Trophoblast cell (in vitro differentiated cells and primary cell): ENCODE measurements at regions not wholly inside any gene's neighbourhood (a gene's known extent, or its start where the extent isn't known, plus 50 kb on each side); places are given as distances from the start of the nearest gene placed in this dataset.

ENCODE experiments used
- DNase-seq, 2 donors: peaks; one replicate each; pipeline ENCODE4 v3.0.0-alpha.2; 2016
- H2AFZ ChIP-seq: 2 replicates; pipeline ENCODE4 v1.6.1; 2013; ENCODE audit warnings: low read length, moderate library complexity, mild to moderate bottlenecking; ENCODE audit not compliant: insufficient read depth, poor library complexity
- H2AK5ac ChIP-seq: 2 replicates; pipeline ENCODE4 v1.6.1; 2013; ENCODE audit warnings: mild to moderate bottlenecking, low read length
- H2BK120ac ChIP-seq: 2 replicates; pipeline ENCODE4 v1.6.1; 2013; ENCODE audit warnings: low read length, mild to moderate bottlenecking, moderate library complexity; ENCODE audit not compliant: insufficient read depth, poor library complexity
- H2BK12ac ChIP-seq: 2 replicates; pipeline ENCODE4 v1.6.1; 2013; ENCODE audit warnings: mild to moderate bottlenecking, low read length, moderate library complexity
- H2BK5ac ChIP-seq: 2 replicates; pipeline ENCODE4 v1.6.1; 2013; ENCODE audit warnings: low read length, low read depth, moderate library complexity, mild to moderate bottlenecking; ENCODE audit not compliant: poor library complexity
- H3K14ac ChIP-seq: 2 replicates; pipeline ENCODE4 v1.6.1; 2013; ENCODE audit warnings: mild to moderate bottlenecking, low read length
- H3K18ac ChIP-seq: 2 replicates; pipeline ENCODE4 v1.6.1; 2013; ENCODE audit warnings: mild to moderate bottlenecking, low read length
- H3K23ac ChIP-seq: 2 replicates; pipeline ENCODE4 v1.6.1; 2013; ENCODE audit warnings: low read length
- H3K27ac ChIP-seq: 2 replicates; pipeline ENCODE4 v1.5.1; 2013; ENCODE audit warnings: low read depth, mild to moderate bottlenecking, inconsistent platforms, low read length, moderate library complexity
- H3K27me3 ChIP-seq: 2 replicates; pipeline ENCODE4 v1.6.1; 2013; ENCODE audit warnings: inconsistent platforms, mild to moderate bottlenecking, low read length, moderate library complexity; ENCODE audit not compliant: insufficient read depth
- H3K36me3 ChIP-seq, 2 experiments: 1 replicate in 1 of 2; 2 replicates in 1 of 2; pipeline ENCODE4 v1.6.1; 2013; ENCODE audit warnings: low read length in 2 of 2, mild to moderate bottlenecking in 2 of 2, moderate library complexity in 1 of 2; ENCODE audit not compliant: insufficient read depth in 2 of 2, control insufficient read depth in 1 of 2
- H3K4ac ChIP-seq: 2 replicates; pipeline ENCODE4 v1.6.1; 2013; ENCODE audit warnings: low read depth, mild to moderate bottlenecking, low read length, moderate library complexity
- H3K4me1 ChIP-seq, 2 experiments: 1 replicate in 1 of 2; 2 replicates in 1 of 2; pipeline ENCODE4 v1.6.1; 2013; ENCODE audit warnings: low read length in 2 of 2, mild to moderate bottlenecking in 2 of 2, moderate library complexity in 1 of 2; ENCODE audit not compliant: insufficient read depth in 2 of 2, control insufficient read depth in 1 of 2
- H3K4me2 ChIP-seq: 2 replicates; pipeline ENCODE4 v1.6.1; 2013; ENCODE audit warnings: inconsistent platforms, mild to moderate bottlenecking, low read length, moderate library complexity
- H3K4me3 ChIP-seq: 2 replicates; pipeline ENCODE4 v1.5.1; 2013; ENCODE audit warnings: mild to moderate bottlenecking, low read depth, low read length, inconsistent platforms
- H3K79me1 ChIP-seq: one replicate; pipeline ENCODE4 v1.6.1; 2013; ENCODE audit warnings: low read length
- H3K79me2 ChIP-seq: 2 replicates; pipeline ENCODE4 v1.6.1; 2013; ENCODE audit warnings: low read length, mild to moderate bottlenecking; ENCODE audit not compliant: control insufficient read depth, insufficient read depth, poor library complexity
- H3K9ac ChIP-seq: 2 replicates; pipeline ENCODE4 v1.6.1; 2013; ENCODE audit warnings: mild to moderate bottlenecking, low read length
- H3K9me3 ChIP-seq: 2 replicates; pipeline ENCODE4 v1.6.1; 2013; ENCODE audit warnings: low read depth, mild to moderate bottlenecking, control low read depth, inconsistent platforms, low read length; ENCODE audit not compliant: insufficient read depth
- H4K12ac ChIP-seq: 2 replicates; pipeline ENCODE4 v1.6.1; 2013; ENCODE audit warnings: low read depth, mild to moderate bottlenecking, low read length, moderate library complexity
- H4K8ac ChIP-seq: 2 replicates; pipeline ENCODE4 v1.6.1; 2013; ENCODE audit warnings: low read depth, mild to moderate bottlenecking, low read length, moderate library complexity
- H4K91ac ChIP-seq: one replicate; pipeline ENCODE4 v1.6.1; 2013; ENCODE audit warnings: low read depth, mild to moderate bottlenecking, low read length, moderate library complexity
- WGBS: extraction: QIAGEN DNeasy Blood & Tissue Kit; methylation state at CpG from one replicate; pipeline ENCODE4 v1.1.7; 2013; ENCODE audit warnings: missing lambda C conversion rate; ENCODE audit not compliant: insufficient read length, insufficient coverage; ENCODE audit errors: extremely low coverage; 5-methylcytosine and 5-hydroxymethylcytosine counted together

GRCh38 chr3:171962137-171962720, 77.1 kb upstream of the FNDC3B start:
- H3K4me3 ChIP-seq: no peak overlapping the region
- DNase-seq: no peak
- WGBS: no CpG with 5 or more reads among the region's 7 CpGs
- no peaks in the 10 kb centered on the region for H3K9me3 ChIP-seq
- no peaks in the 10 kb centered on the region for H3K4me1 ChIP-seq
- no peaks in the 10 kb centered on the region for H3K27me3 ChIP-seq
- H4K12ac ChIP-seq: no peak overlapping the region
- H3K9ac ChIP-seq: no peak overlapping the region
- H2BK12ac ChIP-seq: no peak overlapping the region
- no peak overlapping the region for H3K23ac ChIP-seq
- H4K8ac ChIP-seq: no peak overlapping the region
- no peak overlapping the region for H2AFZ ChIP-seq
- no peak overlapping the region for H3K18ac ChIP-seq
- no peak overlapping the region for H4K91ac ChIP-seq
- no peak overlapping the region for H3K27ac ChIP-seq
- no peak overlapping the region for H3K4me2 ChIP-seq
- no peaks in the 10 kb centered on the region for H3K36me3 ChIP-seq
- no peak overlapping the region for H2BK5ac ChIP-seq
- H3K79me1 ChIP-seq: no peaks in the 10 kb centered on the region
- no peak overlapping the region for H3K14ac ChIP-seq
- no peak overlapping the region for H3K4ac ChIP-seq
- H2BK120ac ChIP-seq: no peak overlapping the region
- H3K79me2 ChIP-seq: no peaks in the 10 kb centered on the region
- H2AK5ac ChIP-seq: no peak overlapping the region

- no peak overlapping the region for H4K91ac ChIP-seq
These were observed 75.8 kb upstream of the FNDC3B start for GRCh38 chr3:171963546-171963945.

GRCh38 chr3:171965067-171965712, 74.2 kb upstream of the FNDC3B start:
- H3K4me2 ChIP-seq: no peak overlapping the region
- no peak overlapping the region for H4K8ac ChIP-seq
- no peak overlapping the region for H4K91ac ChIP-seq
- H3K9ac ChIP-seq: no peak overlapping the region
- no peaks in the 10 kb centered on the region for H3K4me1 ChIP-seq
- H4K12ac ChIP-seq: no peak overlapping the region
- no peak for DNase-seq
- no peak overlapping the region for H3K4ac ChIP-seq
- no peaks in the 10 kb centered on the region for H3K27me3 ChIP-seq
- H3K27ac ChIP-seq: no peak overlapping the region
- H3K9me3 ChIP-seq: no peaks in the 10 kb centered on the region
- no peaks in the 10 kb centered on the region for H3K79me2 ChIP-seq
- no peak overlapping the region for H3K14ac ChIP-seq
- no peak overlapping the region for H3K4me3 ChIP-seq
- H2BK5ac ChIP-seq: no peak overlapping the region
- H2AK5ac ChIP-seq: no peak overlapping the region
- H3K79me1 ChIP-seq: no peaks in the 10 kb centered on the region
- no peak overlapping the region for H2BK12ac ChIP-seq
- no peak overlapping the region for H3K18ac ChIP-seq
- no peak overlapping the region for H2BK120ac ChIP-seq
- no peaks in the 10 kb centered on the region for H3K36me3 ChIP-seq
- no peak overlapping the region for H3K23ac ChIP-seq
- no peak overlapping the region for H2AFZ ChIP-seq
- WGBS: no CpG with 5 or more reads among the region's 6 CpGs

More at GRCh38 chr3:171963546-171963945, 75.8 kb upstream of the FNDC3B start:
- Histone ChIP-seq H3K27ac (no peak overlapping the region), H2BK12ac (no peak overlapping the region), H3K79me2 (no peaks in the 10 kb centered on the region), H2BK5ac (no peak overlapping the region), H2BK120ac (no peak overlapping the region), H4K8ac (no peak overlapping the region), H2AK5ac (no peak overlapping the region), H3K4me2 (no peak overlapping the region), H3K36me3 (no peaks in the 10 kb centered on the region), H3K79me1 (no peaks in the 10 kb centered on the region), H3K9ac (no peak overlapping the region), H2AFZ (no peak overlapping the region), H3K14ac (no peak overlapping the region), H3K4me1 (no peaks in the 10 kb centered on the region), H3K4ac (no peak overlapping the region), H3K4me3 (no peak overlapping the region), H3K18ac (no peak overlapping the region), H3K9me3 (no peaks in the 10 kb centered on the region), H3K27me3 (no peaks in the 10 kb centered on the region), H3K23ac (no peak overlapping the region), H4K12ac (no peak overlapping the region)
- no CpG with 5 or more reads among the region's 3 CpGs for WGBS
- no peak for DNase-seq

GRCh38 chr3:171966533-171967136, 72.7 kb upstream of the FNDC3B start:
- no peak overlapping the region for H3K4me2 ChIP-seq
- no peak overlapping the region for H2AK5ac ChIP-seq
- no peak overlapping the region for H2BK120ac ChIP-seq
- no peak overlapping the region for H3K27ac ChIP-seq
- no CpG with 5 or more reads among the region's 3 CpGs for WGBS
- H4K12ac ChIP-seq: no peak overlapping the region
- H4K8ac ChIP-seq: no peak overlapping the region
- no peak overlapping the region for H3K14ac ChIP-seq
- H3K4ac ChIP-seq: no peak overlapping the region
- H3K27me3 ChIP-seq: no peaks in the 10 kb centered on the region
- H4K91ac ChIP-seq: no peak overlapping the region
- H3K79me2 ChIP-seq: no peaks in the 10 kb centered on the region
- no peak for DNase-seq
- no peak overlapping the region for H2BK12ac ChIP-seq
- no peak overlapping the region for H2BK5ac ChIP-seq
- no peak overlapping the region for H3K4me3 ChIP-seq
- no peak overlapping the region for H3K18ac ChIP-seq
- H3K79me1 ChIP-seq: no peaks in the 10 kb centered on the region
- H3K9ac ChIP-seq: no peak overlapping the region
- H3K36me3 ChIP-seq: no peaks in the 10 kb centered on the region
- no peaks in the 10 kb centered on the region for H3K4me1 ChIP-seq
- no peaks in the 10 kb centered on the region for H3K9me3 ChIP-seq
- H2AFZ ChIP-seq: no peak overlapping the region
- H3K23ac ChIP-seq: no peak overlapping the region
